C4-2B (cell line): ENCODE measurements at regions not wholly inside any gene's neighbourhood (a gene's known extent, or its start where the extent isn't known, plus 50 kb on each side); places are given as distances from the start of the nearest gene placed in this dataset.

Experiments
- H3K27ac ChIP-seq: fragments of 450-650 bp; 2 replicates; pipeline ENCODE4 v1.5.1; 2017
- CTCF ChIP-seq: fragments of 450-650 bp; conservative IDR thresholded peaks from 2 replicates; pipeline ENCODE4 v1.5.1; 2017; ENCODE audit warnings: mild to moderate bottlenecking
- ZFX ChIP-seq: fragments of 450-650 bp; IDR thresholded peaks from 2 replicates; pipeline ENCODE4 v1.6.1; 2017

GRCh38 chr4:56084851-56085250 lies 136.1 kb downstream of the CEP135 start:
- TF ChIP-seq CTCF, result no peak
- no peak for TF ChIP-seq ZFX
- no peak overlapping the region for H3K27ac ChIP-seq
